GM18868 (cell line): ENCODE measurements at regions not wholly inside any gene's neighbourhood (a gene's known extent, or its start where the extent isn't known, plus 50 kb on each side); places are given as distances from the start of the nearest gene placed in this dataset.

ENCODE experiments used
- ATAC-seq: cut with Tn5 transposase; IDR thresholded peaks from one replicate; pipeline ENCODE4 v1.9.1; 2021; ENCODE audit warnings: mild to moderate bottlenecking, moderate library complexity; ENCODE audit not compliant: unreplicated experiment

DNA sequence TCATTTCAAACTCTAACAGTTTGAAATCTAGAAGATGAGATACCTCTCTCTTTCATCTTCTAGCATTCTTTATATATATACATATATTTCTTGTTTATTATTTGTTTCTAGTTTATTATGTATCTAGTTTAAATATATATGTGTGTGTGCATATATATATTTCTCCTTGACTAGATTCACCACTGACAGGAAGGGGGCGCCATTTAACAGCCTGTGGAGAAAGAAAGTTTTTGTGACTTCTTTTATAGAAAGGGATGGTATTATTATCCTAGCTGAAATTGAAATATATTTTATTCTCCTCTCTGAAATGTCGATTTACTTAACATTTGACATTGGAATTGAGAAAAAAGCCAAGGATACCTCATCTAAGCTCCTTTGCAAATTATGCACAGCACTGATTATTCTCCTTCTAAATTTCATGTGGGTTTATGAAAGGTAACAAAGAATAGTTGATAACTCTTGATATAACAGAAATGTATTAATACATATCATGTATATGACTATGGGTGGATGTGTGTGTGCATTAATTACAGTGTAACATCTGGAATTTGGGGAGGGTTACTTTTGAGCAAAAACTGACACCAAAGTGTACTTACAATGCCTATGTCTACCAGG lies 160.7 kb upstream of the NT5C1B start:
- no peak for ATAC-seq

DNA sequence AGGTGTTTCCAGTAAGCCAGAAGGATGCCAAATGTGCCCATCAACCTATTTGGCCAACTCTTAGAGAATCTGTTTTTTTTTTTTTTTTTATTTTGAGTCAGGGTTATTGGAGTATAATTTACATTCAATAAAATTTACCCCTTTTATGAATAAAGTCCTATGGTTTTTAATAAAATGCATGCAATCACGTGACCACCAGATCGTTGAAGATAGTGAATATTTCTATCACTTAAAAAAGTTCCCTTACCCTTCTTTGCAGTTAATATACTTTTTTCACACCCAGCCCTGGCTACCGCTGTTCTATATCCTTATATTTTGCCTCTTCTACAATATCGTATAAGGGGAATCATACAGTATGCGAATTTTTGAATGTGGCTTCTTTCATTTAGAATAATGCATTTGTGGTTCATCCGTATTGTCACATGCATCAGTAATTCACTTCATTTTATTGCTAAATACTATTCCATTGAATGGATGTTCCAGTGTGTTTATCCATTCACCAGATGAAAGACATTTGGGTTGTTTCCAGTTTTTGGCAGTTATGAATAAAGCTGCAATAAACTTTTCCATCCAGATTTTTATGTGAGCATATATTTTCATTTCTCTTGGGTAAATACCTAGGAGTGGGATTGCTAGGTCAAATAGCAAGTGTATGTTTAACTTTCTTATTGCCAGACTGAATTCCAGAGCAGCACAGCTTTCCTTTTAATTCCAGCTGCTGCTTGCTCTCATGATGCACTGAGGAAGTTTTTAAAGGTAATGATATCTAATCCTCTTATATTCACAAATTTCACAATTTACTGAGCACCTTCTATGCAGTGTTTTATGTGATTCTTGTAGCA lies 156.3 kb upstream of the NT5C1B start:
- no peak for ATAC-seq

DNA sequence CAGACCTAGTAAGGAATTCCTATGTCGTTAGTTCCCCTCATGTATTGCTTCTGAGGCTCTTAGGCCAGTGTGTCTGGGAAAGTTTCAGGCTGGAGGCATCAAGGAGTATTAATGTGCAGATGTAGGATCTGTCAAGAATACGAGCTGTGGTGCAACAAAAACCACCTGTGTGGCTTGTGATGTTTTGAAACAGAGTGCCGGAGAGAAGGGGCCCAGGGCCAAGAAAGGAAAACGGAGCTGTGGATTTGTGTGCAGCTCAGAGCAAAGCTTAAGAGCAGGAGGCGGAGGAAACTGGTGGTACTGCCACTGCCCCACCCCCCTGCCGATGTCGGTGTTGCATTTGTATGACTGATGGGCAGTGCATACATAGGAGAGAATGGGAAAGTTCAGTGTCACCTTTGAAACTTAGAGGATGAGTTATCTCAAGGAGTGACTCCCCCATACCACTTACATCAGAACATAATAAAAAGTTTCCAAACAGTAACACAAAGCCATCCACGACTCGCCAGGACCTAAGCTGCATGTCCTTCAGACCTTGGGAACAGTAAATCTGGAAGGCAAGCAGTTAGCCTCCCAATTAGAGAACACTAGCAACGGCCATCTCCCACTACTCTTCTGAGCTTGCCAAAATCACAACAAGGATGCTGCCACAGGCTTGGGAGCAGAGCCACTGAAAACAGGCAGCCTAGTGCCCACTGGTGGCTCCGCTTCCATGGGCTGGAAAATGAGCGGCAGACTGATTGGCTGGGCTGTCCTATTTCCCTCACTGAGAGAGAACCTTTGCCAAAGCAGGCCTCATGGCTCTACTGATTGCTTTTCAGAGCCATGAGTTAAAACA lies 152.7 kb upstream of the NT5C1B start:
- ATAC-seq: no peak

DNA sequence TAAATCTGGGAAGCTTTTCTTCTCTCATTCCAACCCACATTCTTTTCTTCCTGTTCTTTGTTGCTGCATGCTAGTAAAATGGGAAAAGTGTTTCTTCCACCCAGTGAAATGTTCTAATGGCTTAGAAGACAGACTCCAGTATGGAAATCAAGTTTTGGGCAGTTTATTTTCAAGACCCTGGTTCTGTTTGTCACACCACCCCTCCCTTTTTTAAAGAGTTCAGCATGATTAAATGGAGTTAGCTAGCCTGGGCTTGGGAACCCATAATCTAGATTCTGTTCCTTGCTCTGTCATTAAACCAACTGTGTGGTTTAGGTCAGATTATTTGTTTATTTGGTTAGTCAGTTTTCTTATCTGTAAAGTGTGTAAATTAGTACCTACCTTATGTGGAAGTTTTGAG lies 151.8 kb upstream of the NT5C1B start:
- ATAC-seq: no peak

DNA sequence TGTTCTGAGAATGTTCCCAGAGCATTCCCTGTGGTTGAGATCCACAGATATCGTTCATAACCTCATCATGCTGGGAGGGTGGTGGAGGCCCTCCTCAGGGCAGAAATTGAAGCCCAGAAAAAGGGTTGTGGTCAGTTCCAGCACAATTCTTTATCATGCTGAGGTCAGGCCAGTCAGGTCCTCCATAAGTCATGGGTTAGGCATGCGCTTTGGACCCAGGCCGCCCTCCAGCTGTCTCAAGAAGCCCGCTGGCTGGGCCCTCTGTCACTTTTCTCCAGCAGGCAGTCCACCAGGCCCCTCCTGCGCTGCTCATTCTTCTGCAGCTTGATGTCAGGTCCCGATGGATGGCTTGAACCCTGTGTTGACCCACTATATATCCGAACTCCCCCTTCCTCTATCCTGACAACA lies 151.1 kb upstream of the NT5C1B start:
- no peak for ATAC-seq

DNA sequence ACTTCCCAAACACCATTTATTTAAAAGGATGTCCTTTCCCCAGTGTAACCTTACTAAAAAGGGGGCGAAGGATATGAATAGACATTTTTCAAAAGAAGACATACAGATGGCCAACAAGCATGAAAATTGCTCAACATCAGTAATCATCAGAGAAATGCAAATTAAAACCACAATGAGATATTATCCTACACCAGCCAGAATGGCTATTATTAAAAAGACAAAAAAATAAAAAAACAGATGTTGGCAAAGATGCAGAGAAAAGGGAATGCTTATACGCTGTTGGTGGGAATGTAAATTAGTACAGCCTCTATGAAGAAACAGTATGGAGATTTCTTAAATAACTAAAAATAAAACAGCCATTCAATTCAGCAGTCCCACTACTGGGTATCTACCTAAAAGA lies 142.3 kb upstream of the NT5C1B start:
- no peak for ATAC-seq

DNA sequence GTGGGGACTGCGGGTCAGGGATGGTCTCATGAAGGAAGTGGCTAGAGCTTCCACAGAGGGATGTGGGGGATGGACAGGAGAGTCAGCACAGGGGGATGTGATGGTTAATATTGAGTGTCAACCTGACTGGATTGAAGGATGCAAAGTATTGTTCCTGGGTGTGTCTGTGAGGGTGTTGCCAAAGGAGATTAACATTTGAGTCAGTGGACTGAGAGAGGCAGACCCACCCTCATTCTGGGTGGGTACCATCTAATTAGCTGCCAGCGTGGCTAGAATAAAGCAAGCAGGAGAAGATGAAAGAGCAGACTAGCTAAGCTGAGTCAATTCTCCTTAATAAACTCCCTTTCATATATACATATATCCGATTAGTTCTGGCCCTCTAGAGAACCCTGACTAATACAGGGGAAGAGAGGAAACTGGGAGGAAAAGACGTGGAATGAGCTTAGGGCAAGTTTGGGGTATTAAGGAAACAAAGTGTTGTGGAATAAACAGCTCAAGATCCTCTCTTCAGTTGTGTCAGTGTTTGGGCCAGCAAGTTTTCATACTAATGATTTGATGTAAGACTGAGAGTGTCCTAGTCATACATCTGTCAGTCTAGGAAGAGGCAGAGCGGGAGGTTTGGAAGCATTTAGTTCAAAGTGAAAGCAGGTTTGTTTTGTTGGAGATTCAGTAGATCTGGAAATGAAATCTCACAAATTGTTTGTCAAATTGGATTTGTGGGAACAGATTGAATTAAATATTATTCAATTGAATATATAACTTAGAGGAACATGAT lies 135.2 kb upstream of the NT5C1B start:
- no peak for ATAC-seq

DNA sequence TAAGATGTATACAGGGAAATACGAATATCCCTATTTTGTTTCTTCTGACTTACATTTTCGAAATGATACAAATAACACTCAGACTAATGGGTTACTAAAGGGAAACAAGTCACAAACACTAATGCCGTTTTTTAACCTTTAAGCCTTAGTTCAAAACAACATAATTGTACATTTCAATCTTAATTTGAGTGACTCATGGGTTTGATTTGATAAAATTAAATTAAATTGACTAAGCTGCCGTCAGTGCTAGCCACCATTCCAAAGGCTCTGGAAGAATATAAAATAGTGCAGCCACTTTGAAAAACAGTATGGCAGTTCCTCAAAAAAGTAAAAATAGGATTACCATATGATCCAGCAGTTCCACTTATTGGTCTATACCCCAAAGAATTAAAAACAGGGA lies 133.8 kb upstream of the NT5C1B start:
- no peak for ATAC-seq

DNA sequence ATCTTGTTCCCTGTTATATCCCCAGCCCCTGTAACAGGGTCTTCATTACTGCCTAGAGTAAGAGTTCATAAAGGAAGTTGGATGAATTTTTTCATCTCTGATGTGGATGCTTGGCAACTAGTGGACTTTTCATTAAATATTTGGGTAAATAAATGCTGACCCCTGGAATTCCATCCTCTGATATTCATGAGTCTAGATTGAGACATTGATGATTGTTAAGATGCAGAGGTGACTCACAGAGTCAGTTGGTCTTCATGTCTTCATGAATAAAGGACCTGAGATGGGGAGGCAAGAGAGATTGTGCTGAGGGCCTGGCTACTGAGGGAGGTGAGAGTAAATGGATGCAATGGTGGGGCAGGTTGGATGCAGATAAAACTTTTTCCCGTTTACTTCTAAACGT lies 132.7 kb upstream of the NT5C1B start:
- no peak for ATAC-seq

DNA sequence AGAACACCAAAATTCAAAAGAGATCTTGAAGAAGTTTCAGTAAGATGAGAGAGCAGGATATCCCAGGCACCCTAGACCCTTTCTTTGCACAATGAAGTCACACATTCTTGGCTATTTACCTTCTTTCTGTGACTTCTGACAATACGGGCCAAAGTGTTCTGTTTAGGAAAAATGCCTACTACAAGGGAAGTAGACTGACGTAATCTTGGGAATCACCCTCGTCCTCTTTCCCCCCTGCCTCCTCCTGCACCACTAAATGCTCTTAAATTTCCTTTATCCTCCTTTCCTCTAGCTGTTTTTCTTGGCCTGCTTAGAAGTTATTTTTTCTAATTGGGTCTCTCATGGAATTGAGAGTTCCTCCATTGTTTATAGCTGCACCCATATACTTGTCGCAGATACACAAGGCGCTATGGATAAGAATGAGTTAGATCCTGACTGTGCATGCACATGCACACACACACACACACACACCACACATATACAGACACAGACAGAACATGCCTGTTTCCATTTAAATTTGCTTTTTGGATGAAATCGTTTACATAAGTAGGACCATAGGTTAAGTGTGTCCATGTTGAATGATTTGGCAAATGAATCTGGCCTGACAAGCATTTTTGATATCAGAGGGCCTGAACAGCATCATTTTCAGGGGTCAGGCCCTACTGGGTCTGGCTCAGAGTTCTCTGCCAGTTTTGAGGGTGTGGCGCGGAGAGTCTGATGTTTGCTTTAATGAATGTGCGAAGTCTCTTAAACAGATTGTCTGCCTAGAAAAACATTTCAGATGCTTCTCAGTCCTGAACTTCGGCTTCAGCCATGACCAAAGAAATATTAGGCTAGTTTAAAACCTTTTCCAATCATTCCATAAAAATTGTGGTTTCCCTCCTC lies 131.9 kb upstream of the NT5C1B start:
- no peak for ATAC-seq

DNA sequence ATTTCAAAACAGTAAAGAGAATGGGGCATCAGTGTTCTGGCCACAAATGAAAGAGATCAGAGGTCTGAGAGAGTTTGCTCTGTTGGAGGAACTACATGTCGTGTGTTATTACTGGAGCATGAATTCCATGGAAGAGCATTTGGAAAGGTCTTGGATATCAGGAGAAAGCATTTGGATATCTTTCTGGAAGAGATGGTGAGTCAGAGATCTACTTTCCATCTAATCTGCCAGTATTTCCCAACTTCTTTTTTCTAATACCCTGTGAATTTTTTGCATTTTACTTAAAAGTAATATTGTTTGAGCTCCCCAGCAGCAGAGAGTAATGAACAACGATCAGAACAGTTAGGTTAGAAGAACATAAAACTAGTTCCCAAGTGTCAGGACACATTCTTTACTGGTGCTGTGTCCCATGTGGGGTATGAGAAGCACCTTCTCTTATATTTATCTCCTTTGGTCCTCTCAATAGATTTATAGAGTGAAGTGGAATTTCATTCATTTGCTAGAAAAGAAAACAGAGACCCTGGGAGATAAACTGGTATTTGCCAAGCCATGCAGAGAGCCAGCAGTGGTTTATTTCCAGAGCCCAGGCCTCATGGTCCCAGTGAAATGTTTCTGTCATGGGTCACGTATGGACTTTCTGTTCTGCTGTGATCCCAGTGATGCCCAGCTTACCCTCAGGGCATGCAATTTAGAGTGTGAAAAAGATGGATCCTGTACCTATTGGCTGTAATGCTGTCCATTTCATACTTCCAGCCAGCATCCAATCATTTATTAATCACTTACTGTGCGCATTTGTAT lies 130.8 kb upstream of the NT5C1B start:
- ATAC-seq: no peak

DNA sequence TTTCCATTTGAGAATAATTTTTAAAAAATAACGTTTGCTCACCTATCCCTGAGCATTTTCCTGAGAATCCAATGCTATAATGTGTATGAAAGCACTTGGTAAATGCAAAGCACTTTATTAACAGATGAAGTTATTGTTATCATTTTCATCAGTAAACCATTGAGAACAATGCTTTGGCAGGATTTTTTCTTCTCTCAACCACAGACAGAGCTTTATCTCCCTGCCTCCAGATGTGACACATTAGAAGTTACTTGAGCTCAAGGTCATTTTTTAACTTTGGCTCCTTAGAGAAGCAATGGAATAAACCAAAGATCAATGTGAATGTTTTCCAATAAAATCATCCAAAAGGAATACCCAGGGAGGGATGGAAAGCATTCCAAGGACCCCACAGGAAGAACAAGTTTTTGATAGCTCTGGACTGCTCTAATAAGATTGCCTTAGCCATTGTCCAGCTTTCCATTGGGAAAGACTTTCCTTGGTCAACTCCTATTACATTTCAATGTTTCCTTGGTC lies 118.9 kb upstream of the NT5C1B start:
- ATAC-seq: no peak

DNA sequence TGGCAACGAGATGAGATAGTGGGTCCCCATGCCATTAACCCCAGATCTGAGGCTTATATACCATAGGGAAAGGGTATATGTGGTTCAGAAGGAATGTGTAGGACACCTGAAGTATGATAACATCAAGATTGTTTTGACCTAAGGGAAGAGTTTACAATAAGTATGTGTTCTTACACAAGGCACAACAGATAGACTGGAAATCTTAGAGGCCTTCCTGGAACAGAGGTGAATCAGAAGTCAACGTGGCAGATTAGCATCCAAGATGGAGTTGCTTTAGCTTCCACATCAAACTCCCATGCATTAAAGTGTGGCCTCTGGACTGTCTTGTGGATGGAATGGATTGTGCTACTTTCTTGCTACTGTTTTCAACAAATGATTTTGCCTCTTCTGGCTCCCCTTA lies 116.6 kb upstream of the NT5C1B start:
- ATAC-seq: no peak

DNA sequence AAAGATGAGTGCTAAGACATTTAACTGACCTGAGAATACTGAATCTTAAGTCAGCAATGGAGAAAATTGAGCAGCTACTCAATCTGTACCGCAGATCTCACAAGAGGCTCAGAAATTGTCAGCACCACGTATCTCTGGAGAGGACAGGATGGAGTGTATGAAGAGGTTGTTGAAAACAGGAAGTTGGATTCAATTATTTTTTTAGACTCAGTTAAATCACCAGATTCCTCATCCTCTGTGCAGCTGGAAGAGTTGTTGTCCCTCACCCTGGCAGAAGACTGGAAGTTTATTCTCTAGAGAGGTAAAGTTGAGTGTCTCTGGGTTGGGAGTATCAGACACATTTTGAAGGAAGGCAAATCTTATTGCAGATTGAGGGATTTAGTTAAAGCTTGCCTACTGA lies 114.9 kb upstream of the NT5C1B start:
- no peak for ATAC-seq

DNA sequence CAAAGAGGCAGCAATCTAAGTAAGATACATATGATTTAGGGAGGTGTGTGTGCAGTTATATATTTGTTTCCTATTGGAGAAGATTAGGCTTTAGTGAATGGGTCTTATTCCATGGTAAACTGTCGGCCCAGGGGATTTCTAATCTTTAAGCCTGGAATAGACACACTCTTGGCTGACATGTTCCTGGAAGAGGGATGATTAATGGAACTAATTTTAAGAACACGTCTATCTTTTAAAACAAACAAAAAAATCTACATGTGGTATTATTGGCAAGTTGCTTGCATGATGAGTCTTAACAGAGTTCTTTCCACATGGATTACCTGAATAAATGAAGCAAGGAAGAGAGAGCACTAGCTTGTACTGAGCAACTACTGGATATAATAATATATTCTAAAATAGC lies 114.2 kb upstream of the NT5C1B start:
- no peak for ATAC-seq

DNA sequence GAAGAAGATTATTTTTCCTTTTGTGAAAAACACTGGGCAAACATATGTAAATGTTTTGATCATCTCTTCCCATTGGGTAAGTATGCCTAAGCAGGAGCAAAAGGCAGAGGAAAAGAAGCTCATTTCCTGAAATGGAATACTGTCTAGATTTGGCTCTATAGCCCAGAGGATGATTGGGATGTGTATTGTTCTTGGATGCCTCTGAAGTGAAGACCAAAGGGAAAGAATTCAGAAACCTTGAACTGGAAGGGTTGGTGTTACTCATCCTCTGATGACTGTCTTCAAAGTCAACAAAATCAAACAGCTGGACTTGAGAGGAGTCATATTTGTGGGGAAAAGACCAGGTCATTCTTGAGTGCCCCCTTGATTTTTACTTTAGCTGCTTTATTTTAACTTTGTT lies 112.6 kb upstream of the NT5C1B start:
- no peak for ATAC-seq

DNA sequence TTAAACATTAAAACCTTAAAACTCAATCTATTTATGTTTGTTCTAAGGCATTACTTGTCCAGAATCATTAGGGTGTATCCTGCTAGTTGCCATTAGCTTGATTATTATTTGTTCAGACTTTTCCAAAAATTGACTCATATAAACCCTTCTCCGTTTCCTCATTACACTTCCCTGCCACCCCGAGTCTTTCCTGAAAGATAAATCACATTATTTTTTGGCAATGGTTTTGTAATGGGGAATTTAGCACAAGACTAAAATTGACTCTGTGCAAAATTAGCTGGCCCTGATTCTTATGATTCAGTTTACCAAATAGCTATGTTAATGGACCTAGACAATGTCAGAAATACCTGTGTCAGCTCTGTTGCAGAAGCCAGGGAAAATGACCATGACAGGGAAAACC lies 112.2 kb upstream of the NT5C1B start:
- ATAC-seq: no peak

DNA sequence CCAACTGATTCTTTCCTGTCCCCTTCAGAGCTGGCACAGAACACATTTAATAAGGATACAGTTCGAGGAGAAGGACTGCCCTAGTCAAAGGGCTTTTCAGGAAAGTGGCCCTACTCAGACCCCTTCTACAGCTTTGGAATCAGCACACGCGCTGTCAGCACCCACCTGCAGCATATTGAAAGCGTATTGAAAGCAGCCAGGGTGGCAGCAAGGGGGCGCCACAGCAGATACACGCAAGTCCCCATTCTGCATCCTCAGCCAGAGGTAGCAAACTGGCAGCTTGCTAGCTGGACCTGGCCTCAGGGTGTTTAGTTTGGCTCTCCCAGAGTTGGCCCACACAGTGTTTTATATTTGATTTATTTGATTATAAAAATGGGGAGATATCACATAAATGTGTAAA lies 101.0 kb upstream of the NT5C1B start:
- ATAC-seq: no peak
